CD1c-positive myeloid dendritic cell (primary cell): ENCODE measurements at regions not wholly inside any gene's neighbourhood (a gene's known extent, or its start where the extent isn't known, plus 50 kb on each side); places are given as distances from the start of the nearest gene placed in this dataset.

Source experiments
- DNase-seq: peaks from one replicate; pipeline ENCODE4 v3.0.0-alpha.2; 2016; ENCODE audit errors: extremely low spot score

DNA sequence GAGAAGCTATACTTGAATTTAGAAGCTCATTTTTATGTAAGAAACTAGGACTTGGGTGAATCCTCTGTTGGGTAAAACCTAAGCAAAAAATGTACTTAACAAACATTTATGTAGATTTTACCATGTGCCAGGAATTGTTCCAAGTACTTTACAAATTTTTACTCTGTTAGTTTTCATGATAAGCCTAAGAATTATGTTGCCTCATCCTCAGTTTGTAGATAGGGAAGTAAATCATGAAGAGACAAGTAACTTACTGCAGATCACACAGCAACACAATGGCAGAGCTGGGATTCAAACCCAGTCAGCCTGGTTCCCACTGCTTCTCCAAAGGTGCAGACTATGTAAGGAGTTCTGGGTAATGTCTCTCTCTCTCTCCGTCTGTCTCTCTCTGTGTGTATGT is 169.9 kb downstream of the DIPK2A start:
- no peak for DNase-seq

DNA sequence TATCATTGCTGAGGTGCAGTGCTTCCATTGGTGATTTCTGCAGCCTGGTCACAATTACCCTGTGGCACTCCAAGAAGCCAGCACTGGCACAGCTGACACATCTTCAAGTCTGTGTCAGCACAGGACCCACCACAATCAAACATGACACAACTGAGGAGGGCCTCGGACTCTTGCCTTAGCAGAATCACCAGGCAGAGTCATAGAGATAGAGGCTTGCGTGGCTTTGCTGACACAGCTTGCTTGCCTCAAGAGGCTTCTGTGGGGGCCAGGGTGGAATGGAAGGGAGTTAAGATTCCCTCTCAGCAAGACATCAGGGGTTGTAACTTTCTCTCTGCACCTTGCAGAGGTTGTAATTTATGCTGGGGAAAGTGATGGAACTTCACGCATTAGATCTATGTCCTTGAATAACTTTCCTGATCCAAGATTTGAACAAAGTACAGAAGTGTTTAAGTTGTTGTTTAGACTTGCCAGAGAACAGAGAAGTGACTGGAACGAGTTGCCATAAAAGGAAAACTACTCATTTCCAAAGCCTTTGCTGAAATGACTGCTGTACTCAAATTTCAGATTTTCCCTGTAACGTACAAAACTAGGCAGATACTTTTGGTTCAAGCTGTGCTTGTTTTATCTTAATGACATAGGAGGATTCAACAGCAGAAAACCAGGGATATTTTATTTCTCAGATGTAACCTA is 170.7 kb downstream of the DIPK2A start:
- DNase-seq: no peak

GRCh38 chr3:144148356-144148755 is 176.7 kb downstream of the DIPK2A start:
- no peak for DNase-seq

GRCh38 chr3:144151983-144152382 is 180.4 kb downstream of the DIPK2A start:
- DNase-seq: no peak

- no peak for DNase-seq
Observed at GRCh38 chr3:144160627-144161026, 189.0 kb downstream of the DIPK2A start.

DNA sequence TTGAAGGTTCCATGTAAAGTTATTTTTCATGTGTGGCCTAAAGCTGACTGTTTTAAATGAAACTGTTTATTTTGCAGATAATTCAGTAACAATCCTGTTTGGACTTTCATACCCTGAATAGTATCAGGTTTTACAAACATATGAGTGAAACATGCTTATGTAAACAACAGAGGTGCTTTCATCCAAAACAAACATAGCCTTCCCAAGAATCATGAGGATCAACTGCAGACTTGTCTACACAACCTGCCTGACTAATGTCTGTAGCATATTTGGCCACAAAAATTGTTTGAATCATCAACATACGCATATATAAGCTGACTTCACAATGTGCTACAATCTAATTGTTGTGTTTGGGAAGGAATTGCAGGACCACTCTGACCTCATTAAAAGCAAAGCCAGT is 190.4 kb downstream of the DIPK2A start:
- DNase-seq: no peak

DNA sequence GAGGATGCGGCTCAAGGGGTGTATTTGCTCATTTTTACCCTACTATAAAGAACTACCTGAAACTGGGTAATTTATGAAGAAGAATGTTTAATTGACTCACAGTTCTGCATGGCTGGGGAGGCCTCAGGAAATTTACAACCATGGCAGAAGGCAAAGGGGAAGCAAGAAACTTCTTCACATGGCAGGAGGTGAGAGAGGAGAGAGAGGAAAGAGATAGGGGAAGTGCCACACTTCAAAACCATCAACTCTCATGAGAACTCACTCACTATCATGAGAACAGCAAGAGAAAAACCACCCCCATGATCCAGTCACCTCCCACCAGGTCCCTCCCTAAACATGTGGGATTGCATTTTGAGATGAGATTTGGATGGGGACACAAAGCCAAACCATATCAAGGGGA is 192.7 kb downstream of the DIPK2A start:
- DNase-seq: no peak

DNA sequence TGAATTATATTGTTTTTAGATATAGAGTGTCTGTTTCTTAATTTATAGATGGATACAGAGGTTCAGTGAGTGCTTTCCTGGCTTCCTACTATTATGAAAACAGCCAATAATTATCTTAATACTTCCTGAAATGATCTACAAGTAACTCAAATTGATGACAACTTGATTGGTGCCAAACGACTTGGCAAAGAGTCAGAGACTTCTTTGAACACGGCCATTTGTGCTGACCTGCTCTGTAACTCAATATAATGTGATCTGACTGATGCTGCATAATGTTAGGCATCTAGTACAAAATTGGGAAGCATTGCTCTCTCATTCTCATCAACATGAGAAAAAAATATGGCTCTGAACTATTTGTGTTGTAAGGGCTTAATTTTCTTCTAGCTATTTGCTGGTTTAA is 193.9 kb downstream of the DIPK2A start:
- no peak for DNase-seq

DNA sequence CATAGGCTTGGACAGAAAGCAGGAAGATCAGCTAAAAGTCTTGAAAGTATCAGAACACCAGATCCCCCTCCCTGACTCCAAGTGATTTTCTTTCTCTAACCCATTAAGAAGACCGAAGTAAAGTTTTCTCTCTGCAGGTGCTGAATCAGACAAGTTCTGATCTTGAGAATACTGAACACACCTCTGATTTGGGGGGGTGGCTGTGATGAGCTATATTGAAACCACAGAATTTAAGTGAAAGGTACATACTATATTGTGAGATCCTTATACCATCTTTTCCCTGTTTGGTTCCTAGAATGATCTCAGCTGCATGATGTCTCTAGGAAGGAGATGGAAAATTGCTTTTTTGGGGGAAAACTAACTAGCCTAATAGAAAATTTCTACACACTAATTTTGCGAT is 196.0 kb downstream of the DIPK2A start:
- DNase-seq: no peak

GRCh38 chr3:144173491-144173890 is 201.9 kb downstream of the DIPK2A start:
- DNase-seq: no peak

- no peak for DNase-seq
Observed at GRCh38 chr3:144175644-144176425, 204.2 kb downstream of the DIPK2A start.

- DNase-seq: no peak
Observed at GRCh38 chr3:144177649-144178048, 206.0 kb downstream of the DIPK2A start.

DNA sequence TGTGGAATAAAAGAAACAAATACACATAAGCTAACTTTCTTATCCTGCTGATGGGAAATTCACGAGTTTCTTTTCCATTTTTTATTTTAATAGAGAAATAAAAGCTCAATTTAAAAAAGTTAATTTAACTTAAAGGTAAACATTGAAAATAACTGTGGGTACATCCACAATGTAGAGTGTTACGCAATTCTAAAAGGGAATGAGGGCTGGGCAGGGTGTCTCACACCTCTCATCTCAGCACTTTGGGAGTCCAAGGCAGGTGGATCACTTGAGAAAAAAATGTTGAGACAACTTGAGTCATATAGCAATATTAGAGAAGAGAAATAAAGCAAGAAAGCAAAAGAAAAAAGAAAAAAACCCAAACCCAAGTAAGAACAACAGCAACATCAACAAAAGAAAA is 207.0 kb downstream of the DIPK2A start:
- DNase-seq: no peak

DNA sequence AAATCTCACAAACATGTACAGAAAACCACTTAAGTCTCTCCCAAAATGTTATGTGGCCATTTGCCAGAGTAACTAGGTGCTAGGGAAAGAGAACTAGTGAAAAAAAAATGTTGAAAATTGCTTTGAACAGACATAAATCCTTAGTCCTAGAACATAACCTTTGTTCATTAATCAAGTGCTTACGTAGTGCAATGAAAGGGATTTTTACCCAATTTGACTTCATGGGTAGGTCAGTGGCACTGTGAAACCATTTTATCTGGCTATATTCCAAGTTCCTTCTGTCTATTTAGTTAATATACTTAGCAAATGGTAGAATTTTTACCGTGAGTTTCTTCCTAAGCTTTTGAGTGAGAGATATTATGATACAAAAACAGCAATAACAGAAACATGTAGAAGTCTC is 209.4 kb downstream of the DIPK2A start:
- no peak for DNase-seq

DNA sequence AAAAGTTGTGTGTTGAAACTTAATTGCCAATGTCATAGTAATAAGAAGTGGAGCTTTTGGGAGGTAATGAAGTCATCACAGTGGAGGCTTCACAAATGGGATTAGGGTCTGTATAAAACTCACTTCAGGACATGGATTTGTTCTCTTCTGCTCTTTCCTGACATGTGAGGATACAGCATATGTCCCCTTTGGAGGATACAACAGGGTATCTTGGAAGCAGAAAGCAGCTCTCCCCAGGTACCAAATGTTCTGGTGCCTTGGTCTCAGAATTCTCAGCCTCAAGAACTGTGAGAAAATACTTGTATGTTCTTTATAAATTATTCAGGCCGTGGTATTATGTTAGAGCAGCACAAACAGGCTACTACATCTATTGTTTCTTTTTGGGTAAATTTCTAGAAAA is 210.9 kb downstream of the DIPK2A start:
- DNase-seq: no peak

DNA sequence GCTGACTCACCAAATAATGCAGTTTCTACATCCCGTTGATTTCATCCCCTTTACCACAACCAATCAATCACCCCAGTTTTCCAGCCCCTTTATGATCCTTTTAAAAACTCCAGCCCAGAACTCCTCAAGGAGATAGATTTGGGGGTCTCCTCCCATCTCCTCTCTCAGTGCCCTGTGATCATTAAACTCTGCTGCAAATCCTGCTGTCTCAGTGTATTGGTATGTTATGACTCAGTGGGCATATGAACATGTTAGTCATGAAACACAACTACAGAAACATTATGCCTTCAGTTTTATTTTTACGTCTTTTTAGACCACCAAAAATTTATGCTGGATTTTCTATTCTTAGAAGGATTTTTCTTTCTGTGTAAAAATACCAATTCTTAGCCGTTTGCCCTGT is 213.7 kb downstream of the DIPK2A start:
- no peak for DNase-seq

DNA sequence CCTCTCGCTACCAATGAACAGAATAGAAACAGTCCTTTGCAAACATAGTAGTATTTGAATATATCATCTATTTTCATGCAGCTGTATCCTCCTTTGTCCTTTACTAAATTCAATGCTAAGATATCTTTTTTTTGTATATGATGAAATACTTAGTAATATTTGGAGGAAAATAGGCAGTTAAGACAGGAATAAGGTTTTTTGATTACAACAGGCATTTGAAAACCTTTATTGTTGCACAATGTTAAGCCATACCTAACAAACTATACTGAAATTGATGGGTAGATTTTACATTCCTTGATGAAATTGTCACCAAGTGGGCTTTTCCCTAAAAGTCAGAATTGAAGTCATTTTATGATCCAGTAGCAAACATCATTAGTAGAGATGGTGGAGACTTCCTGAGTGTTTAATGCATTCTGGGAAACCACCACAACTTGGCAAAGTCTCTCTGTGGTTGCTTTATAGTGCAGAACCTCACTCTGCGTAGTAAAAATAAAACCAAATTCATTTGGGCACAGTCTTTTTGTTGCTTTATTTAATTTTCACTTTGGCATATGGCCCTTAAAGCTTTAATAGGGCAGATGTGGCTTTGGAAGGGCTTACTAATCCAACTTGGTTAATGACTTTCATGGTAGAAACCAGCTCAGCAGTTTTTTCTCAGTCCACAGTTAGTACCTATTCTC is 216.0 kb downstream of the DIPK2A start:
- DNase-seq: no peak

GRCh38 chr3:144189044-144189443 is 217.4 kb downstream of the DIPK2A start:
- no peak for DNase-seq

- no peak for DNase-seq
Observed at GRCh38 chr3:144197116-144197515, 225.5 kb downstream of the DIPK2A start.

DNA sequence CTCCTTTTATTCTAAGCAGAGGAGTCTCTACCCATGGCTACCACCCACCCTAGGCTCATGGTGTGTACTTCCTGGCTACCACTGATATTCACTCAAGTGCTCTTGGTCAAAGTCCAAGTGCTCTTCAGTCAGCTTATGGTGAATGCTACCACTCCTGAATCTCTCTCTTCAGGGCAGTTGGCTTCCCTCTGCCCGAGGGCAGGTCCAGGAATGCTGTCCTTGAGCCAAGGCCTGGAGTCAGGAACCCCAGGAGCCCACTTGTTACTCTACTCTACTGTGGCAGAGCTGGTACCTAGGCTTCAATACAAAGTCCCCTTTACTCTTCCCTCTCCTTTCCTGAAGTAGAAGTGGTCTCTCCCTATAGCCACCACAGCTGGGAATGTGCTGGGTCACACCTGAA is 226.0 kb downstream of the DIPK2A start:
- DNase-seq: no peak

DNA sequence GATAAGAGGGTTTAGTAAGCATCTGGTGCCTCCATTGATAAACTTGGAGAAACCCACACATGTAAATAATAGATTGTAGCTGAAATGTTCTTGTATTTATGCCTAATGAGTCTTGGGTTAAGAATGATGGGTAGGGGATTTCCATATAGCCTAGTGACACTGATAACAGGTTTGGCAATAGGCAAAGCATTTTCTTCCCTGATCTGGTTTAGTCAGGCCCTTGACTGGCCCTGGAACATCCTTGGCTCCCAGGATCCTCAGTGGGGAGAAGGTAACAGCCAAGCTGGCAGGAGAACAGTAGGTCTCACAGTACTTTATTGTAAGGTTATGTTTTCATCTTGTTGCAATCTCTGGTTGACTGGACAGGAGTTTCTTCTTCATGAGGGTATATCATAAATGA is 228.4 kb downstream of the DIPK2A start:
- no peak for DNase-seq

DNA sequence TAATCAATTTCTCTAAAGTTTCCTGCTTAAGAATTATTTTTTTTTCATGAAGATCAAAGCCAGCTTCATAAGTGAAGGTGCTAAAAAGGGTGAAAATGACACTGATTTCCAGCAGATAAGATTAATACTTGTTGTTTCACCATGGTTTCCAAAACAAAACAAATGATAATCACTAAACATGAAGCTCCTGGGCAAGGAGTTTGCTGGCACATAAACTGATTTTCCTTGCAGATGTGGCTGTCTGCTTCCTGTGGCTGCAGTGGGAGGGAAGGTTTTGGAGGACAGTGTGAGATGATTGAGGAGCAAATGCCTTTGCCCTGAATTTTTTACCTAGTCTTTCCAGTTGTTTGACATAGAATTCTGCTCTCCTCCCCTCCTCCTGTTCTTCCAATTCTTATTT is 228.8 kb downstream of the DIPK2A start:
- no peak for DNase-seq

GRCh38 chr3:144221761-144222160 is 250.1 kb downstream of the DIPK2A start:
- DNase-seq: no peak
